ENCODE measurements at regions not wholly inside any gene's neighbourhood (a gene's known extent, or its start where the extent isn't known, plus 50 kb on each side); places are given as distances from the start of the nearest gene placed in this dataset.

GRCh38 chr4:121273191-121273590, 107.6 kb downstream of the QRFPR start (continued):
- TF ChIP-seq, protein P1, sequence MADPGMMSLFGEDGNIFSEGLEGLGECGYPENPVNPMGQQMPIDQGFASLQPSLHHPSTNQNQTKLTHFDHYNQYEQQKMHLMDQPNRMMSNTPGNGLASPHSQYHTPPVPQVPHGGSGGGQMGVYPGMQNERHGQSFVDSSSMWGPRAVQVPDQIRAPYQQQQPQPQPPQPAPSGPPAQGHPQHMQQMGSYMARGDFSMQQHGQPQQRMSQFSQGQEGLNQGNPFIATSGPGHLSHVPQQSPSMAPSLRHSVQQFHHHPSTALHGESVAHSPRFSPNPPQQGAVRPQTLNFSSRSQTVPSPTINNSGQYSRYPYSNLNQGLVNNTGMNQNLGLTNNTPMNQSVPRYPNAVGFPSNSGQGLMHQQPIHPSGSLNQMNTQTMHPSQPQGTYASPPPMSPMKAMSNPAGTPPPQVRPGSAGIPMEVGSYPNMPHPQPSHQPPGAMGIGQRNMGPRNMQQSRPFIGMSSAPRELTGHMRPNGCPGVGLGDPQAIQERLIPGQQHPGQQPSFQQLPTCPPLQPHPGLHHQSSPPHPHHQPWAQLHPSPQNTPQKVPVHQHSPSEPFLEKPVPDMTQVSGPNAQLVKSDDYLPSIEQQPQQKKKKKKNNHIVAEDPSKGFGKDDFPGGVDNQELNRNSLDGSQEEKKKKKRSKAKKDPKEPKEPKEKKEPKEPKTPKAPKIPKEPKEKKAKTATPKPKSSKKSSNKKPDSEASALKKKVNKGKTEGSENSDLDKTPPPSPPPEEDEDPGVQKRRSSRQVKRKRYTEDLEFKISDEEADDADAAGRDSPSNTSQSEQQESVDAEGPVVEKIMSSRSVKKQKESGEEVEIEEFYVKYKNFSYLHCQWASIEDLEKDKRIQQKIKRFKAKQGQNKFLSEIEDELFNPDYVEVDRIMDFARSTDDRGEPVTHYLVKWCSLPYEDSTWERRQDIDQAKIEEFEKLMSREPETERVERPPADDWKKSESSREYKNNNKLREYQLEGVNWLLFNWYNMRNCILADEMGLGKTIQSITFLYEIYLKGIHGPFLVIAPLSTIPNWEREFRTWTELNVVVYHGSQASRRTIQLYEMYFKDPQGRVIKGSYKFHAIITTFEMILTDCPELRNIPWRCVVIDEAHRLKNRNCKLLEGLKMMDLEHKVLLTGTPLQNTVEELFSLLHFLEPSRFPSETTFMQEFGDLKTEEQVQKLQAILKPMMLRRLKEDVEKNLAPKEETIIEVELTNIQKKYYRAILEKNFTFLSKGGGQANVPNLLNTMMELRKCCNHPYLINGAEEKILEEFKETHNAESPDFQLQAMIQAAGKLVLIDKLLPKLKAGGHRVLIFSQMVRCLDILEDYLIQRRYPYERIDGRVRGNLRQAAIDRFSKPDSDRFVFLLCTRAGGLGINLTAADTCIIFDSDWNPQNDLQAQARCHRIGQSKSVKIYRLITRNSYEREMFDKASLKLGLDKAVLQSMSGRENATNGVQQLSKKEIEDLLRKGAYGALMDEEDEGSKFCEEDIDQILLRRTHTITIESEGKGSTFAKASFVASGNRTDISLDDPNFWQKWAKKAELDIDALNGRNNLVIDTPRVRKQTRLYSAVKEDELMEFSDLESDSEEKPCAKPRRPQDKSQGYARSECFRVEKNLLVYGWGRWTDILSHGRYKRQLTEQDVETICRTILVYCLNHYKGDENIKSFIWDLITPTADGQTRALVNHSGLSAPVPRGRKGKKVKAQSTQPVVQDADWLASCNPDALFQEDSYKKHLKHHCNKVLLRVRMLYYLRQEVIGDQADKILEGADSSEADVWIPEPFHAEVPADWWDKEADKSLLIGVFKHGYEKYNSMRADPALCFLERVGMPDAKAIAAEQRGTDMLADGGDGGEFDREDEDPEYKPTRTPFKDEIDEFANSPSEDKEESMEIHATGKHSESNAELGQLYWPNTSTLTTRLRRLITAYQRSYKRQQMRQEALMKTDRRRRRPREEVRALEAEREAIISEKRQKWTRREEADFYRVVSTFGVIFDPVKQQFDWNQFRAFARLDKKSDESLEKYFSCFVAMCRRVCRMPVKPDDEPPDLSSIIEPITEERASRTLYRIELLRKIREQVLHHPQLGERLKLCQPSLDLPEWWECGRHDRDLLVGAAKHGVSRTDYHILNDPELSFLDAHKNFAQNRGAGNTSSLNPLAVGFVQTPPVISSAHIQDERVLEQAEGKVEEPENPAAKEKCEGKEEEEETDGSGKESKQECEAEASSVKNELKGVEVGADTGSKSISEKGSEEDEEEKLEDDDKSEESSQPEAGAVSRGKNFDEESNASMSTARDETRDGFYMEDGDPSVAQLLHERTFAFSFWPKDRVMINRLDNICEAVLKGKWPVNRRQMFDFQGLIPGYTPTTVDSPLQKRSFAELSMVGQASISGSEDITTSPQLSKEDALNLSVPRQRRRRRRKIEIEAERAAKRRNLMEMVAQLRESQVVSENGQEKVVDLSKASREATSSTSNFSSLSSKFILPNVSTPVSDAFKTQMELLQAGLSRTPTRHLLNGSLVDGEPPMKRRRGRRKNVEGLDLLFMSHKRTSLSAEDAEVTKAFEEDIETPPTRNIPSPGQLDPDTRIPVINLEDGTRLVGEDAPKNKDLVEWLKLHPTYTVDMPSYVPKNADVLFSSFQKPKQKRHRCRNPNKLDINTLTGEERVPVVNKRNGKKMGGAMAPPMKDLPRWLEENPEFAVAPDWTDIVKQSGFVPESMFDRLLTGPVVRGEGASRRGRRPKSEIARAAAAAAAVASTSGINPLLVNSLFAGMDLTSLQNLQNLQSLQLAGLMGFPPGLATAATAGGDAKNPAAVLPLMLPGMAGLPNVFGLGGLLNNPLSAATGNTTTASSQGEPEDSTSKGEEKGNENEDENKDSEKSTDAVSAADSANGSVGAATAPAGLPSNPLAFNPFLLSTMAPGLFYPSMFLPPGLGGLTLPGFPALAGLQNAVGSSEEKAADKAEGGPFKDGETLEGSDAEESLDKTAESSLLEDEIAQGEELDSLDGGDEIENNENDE (IDR thresholded peaks at IDR 0.05; ENCODE audit: insufficient replicate concordance, low read length): no peak
- no peak for TF ChIP-seq CTBP2 (IDR thresholded peaks at IDR 0.05; ENCODE audit: borderline replicate concordance, insufficient read depth, insufficient read length, low read length)
- no peak for TF ChIP-seq RFX5 (IDR thresholded peaks at IDR 0.05; ENCODE audit: borderline replicate concordance, low read depth, low read length)
- no peak for TF ChIP-seq CTCF (IDR thresholded peaks at IDR 0.05; ENCODE audit: control extremely low read depth in 1 of 3, insufficient read depth in 1 of 3, low read depth in 1 of 3, low read length in 3 of 3)
- TF ChIP-seq ATF2 (IDR thresholded peaks at IDR 0.05; ENCODE audit: low read length): no peak
- TF ChIP-seq SIN3A (conservative IDR thresholded peaks at IDR 0.05 in 1 of 2, IDR thresholded peaks at IDR 0.05 in 1 of 2; ENCODE audit: low read depth in 1 of 2, low read length in 2 of 2): no peak
- TF ChIP-seq CBX5 (IDR thresholded peaks at IDR 0.05; ENCODE audit: low read depth, low read length): no peak
